H1 (cell line): ENCODE measurements at regions not wholly inside any gene's neighbourhood (a gene's known extent, or its start where the extent isn't known, plus 50 kb on each side); places are given as distances from the start of the nearest gene placed in this dataset.

Experiments used
- CBX5 ChIP-seq: fragments of 300-800, 300-1000 bp; sonication (generic); IDR thresholded peaks from 2 replicates; pipeline ENCODE4 v1.7.1; 2016; ENCODE audit warnings: antibody characterized with exemption, low read length, low read depth
- CHD7 ChIP-seq: fragments of 300-600 bp; sonication (generic); IDR thresholded peaks from 2 replicates; pipeline ENCODE4 v1.7.1; 2012; ENCODE audit warnings: low read length, moderate library complexity, mild to moderate bottlenecking, inconsistent platforms; ENCODE audit not compliant: insufficient replicate concordance
- FOSL1 ChIP-seq: IDR thresholded peaks from 2 replicates; pipeline ENCODE4 v1.6.1; 2011; ENCODE audit warnings: mild to moderate bottlenecking, low read depth, low read length, moderate library complexity; ENCODE audit not compliant: insufficient read depth
- GTF2F1 ChIP-seq: IDR thresholded peaks from 2 replicates; pipeline ENCODE4 v1.6.1; 2012; ENCODE audit warnings: low read depth, low read length, improper control_type of control experiment, borderline replicate concordance
- RAD21 ChIP-seq, 2 experiments: IDR thresholded peaks in 1 of 2; conservative IDR thresholded peaks in 1 of 2; 2 replicates each; pipeline ENCODE4 v1.6.1; 2011; ENCODE audit warnings: low read depth in 2 of 2, low read length in 2 of 2, improper control_type of control experiment in 1 of 2, inconsistent platforms in 1 of 2, mild to moderate bottlenecking in 1 of 2, moderate library complexity in 1 of 2
- SIX5 ChIP-seq: IDR thresholded peaks from 2 replicates; pipeline ENCODE4 v1.6.1; 2011; ENCODE audit warnings: mild to moderate bottlenecking, low read depth, low read length

GRCh38 chr9:116007824-116008223 lies 145.8 kb upstream of the PAPPA start (continued):
- no peak for TF ChIP-seq CHD7
- no peak for TF ChIP-seq FOSL1
- no peak for TF ChIP-seq RAD21 (IDR thresholded peaks at IDR 0.05 in 1 of 2, conservative IDR thresholded peaks at IDR 0.05 in 1 of 2; ENCODE audit: low read depth in 2 of 2, low read length in 2 of 2)
- no peak for TF ChIP-seq CBX5
- no peak for TF ChIP-seq GTF2F1
- no peak for TF ChIP-seq SIX5
